ENCODE measurements at regions not wholly inside any gene's neighbourhood (a gene's known extent, or its start where the extent isn't known, plus 50 kb on each side); places are given as distances from the start of the nearest gene placed in this dataset.

- no peak overlapping the region for H3K4me3 ChIP-seq (ENCODE audit: low read length)
- TF ChIP-seq CTCF (conservative IDR thresholded peaks at IDR 0.05; ENCODE audit: low read depth, low read length), result no peak
- DNase-seq (ENCODE audit: low read depth), result no peak
Observed at GRCh38 chr4:180870623-180871022, 1372.6 kb upstream of the TENM3 start.

- TF ChIP-seq CTCF (conservative IDR thresholded peaks at IDR 0.05; ENCODE audit: low read depth, low read length), result no peak
- H3K4me3 ChIP-seq (ENCODE audit: low read length), result no peak overlapping the region
- DNase-seq (ENCODE audit: low read depth), result no peak
Observed at GRCh38 chr4:180898305-180898704, 1344.9 kb upstream of the TENM3 start.

GRCh38 chr4:180900781-180901180 lies 1342.4 kb upstream of the TENM3 start:
- H3K4me3 ChIP-seq (ENCODE audit: low read length), result no peak overlapping the region
- DNase-seq (ENCODE audit: low read depth), result no peak
- no peak for TF ChIP-seq CTCF (conservative IDR thresholded peaks at IDR 0.05; ENCODE audit: low read depth, low read length)

GRCh38 chr4:180909279-180909678 lies 1333.9 kb upstream of the TENM3 start:
- peak; percentile 41 for TF ChIP-seq CTCF (conservative IDR thresholded peaks at IDR 0.05; ENCODE audit: low read depth, low read length)
- H3K4me3 ChIP-seq (ENCODE audit: low read length), result no peak overlapping the region
- DNase-seq (ENCODE audit: low read depth), result no peak

GRCh38 chr4:180913750-180914149 lies 1329.5 kb upstream of the TENM3 start:
- H3K4me3 ChIP-seq (ENCODE audit: low read length), result no peak overlapping the region
- no peak for TF ChIP-seq CTCF (conservative IDR thresholded peaks at IDR 0.05; ENCODE audit: low read depth, low read length)
- DNase-seq (ENCODE audit: low read depth), result peak; percentile 15

- DNase-seq (ENCODE audit: low read depth), result no peak
- no peak for TF ChIP-seq CTCF (conservative IDR thresholded peaks at IDR 0.05; ENCODE audit: low read depth, low read length)
- no peak overlapping the region for H3K4me3 ChIP-seq (ENCODE audit: low read length)
Observed at GRCh38 chr4:180923486-180923885, 1319.7 kb upstream of the TENM3 start.

- H3K4me3 ChIP-seq (ENCODE audit: low read length), result no peak overlapping the region
- DNase-seq (ENCODE audit: low read depth), result no peak
- no peak for TF ChIP-seq CTCF (conservative IDR thresholded peaks at IDR 0.05; ENCODE audit: low read depth, low read length)
Observed at GRCh38 chr4:180925805-180926204, 1317.4 kb upstream of the TENM3 start.

Data from retinal pigment epithelial cell (primary cell).